ENCODE measurements at regions not wholly inside any gene's neighbourhood (a gene's known extent, or its start where the extent isn't known, plus 50 kb on each side); places are given as distances from the start of the nearest gene placed in this dataset.

DNA sequence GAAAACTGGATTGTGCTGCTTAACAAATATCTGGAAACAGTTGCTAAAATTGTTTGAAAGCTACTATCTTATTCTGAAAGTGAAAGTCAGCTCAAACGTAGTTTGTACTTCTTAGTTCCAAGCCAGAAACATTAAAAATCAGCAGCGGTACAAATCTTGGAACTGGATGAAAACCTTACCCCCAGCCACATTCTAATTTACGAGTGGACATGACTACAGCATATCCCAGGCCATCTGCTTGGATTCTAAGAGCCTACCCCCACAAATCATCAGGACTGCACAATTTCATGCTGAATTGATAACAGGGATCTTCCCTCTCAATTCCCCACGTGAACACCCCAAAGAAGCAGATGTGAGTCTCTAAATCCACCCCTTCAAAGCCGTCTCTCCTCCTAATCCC, 158.7 kb upstream of the NCKAP5 start:
- no peak for DNase-seq (ENCODE audit: low read depth, low spot score)
- POLR2A ChIA-PET, result no interaction called here
- CTCF ChIA-PET, result no interaction called here
- H3K4me3 ChIP-seq (ENCODE audit: low read depth, low read length), result peak overlapping the region; percentile 16
- no peak for TF ChIP-seq CTCF (IDR thresholded peaks at IDR 0.05; ENCODE audit: insufficient read depth, low read length, missing control alignments)

DNA sequence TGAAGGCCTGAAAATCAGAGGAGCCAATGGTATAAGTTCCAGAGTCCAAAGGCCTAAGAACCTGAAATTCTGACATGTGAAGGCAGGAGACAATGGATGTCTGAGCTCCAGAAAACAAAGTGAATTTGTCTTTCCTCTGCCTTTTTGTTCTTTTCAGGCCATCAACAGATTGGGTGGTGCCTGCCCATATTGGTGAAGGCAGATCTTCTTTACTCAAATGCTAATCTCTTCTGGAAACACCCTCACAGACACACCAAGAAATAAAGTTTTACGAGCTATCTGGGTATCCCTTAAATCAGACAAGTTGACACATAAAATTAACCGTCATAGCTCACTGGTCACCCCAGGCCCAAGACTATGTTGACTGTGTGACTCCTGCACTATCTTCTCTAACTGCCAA, 163.8 kb upstream of the NCKAP5 start:
- ChIA-PET POLR2A (no interaction called here), CTCF (no interaction called here)
- TF ChIP-seq CTCF (IDR thresholded peaks at IDR 0.05; ENCODE audit: insufficient read depth, low read length, missing control alignments), result no peak
- no peak for DNase-seq (ENCODE audit: low read depth, low spot score)
- no peak overlapping the region for H3K4me3 ChIP-seq (ENCODE audit: low read depth, low read length)

DNA sequence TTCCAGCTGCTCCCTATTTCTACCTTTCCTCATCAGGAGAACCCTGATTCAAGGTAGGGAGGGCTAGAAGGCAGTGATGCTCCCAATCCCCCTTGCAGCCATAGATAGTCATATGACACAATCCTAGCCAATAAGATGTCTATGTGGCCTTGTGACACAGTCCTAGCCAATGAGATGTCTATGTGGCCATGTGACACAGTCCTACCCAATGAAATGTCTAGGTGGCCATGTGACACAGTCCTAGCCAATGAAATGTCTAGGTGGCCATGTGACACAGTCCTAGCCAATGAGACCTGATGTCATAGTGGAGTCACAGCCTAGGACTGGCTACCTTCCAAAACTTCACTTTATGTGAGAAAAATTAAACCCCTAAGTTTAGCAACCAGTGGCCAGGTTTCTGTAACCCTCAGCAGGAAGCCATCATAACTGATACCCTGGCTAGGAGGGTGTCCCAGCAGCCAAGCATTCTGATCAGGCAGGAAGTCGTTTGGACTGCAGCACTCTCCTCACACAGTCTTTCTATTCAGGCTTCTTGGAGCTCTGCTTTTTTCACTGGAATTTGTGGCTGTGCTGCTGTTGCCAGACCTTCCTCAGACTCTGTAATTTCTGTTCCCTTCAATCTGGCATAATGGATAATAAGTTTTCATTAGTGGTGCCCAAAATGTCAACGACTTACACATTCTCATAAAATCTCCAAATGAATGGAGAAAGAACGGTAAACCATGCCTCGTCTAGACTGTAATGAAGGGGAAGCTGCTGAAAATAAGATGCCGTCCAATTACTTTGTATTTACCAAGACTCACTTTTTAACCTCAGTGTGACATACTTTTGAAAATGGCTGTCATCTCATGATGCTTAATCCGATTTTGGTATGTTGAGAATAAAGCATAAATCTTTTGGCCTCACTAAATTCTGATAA, 165.0 kb upstream of the NCKAP5 start:
- POLR2A ChIA-PET, result no interaction called here
- CTCF ChIA-PET, result no interaction called here
- DNase-seq (ENCODE audit: low read depth, low spot score), result no peak
- H3K4me3 ChIP-seq (ENCODE audit: low read depth, low read length), result no peak overlapping the region
- no peak for TF ChIP-seq CTCF (IDR thresholded peaks at IDR 0.05; ENCODE audit: insufficient read depth, low read length, missing control alignments)

DNA sequence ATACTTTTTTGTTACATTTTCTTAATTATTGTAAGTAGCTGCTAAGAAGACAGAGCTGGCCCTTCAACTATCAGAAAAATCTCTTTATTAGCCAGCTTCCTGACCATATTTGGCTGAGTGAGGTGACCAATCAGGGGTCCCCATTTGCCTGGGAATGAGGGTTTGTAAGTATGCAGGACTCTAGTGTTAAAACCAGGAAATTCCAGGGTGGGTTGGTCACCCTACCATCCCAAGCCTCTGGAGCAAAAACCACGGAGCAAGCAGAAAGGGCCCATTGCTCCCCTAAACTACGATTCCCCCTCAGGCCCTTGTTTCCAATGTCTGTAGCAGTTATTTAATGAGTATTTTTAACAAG, 165.6 kb upstream of the NCKAP5 start:
- POLR2A ChIA-PET, result no interaction called here
- no peak for TF ChIP-seq CTCF (IDR thresholded peaks at IDR 0.05; ENCODE audit: insufficient read depth, low read length, missing control alignments)
- H3K4me3 ChIP-seq (ENCODE audit: low read depth, low read length), result no peak overlapping the region
- DNase-seq (ENCODE audit: low read depth, low spot score), result peak; percentile 94
- CTCF ChIA-PET, result no interaction called here

- POLR2A ChIA-PET, result no interaction called here
- H3K4me3 ChIP-seq (ENCODE audit: low read depth, low read length), result no peak overlapping the region
- CTCF ChIA-PET, result interaction anchor here (1.1 to 1.2 kb wide), 2 partner anchors 14 to 45 kb away, joined by 3 read pairs; no protein-coding TSS in a partner anchor
- peak; percentile 24 for DNase-seq (ENCODE audit: low read depth, low spot score)
- no peak for TF ChIP-seq CTCF (IDR thresholded peaks at IDR 0.05; ENCODE audit: insufficient read depth, low read length, missing control alignments)
Measured at GRCh38 chr2:133734716-133735495, 166.6 kb upstream of the NCKAP5 start.

DNA sequence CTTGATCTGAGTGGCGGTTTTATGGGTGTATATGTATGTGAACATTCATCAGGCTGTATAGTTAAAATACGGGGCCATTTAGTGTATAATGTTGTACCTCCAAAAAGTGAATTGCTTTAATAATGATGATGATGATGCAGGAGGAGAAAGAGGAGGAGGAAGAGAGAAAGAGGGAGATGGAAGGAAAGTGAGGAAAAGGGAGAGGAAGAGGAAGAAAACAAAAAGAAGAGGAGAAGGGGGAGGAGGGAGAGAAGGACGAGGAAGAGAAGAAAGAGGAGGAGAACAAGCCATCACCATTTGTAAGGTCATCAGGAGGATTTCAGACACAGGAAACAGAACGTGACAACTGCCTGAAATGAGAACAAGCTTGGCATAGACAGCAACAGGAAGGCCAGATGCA, 168.4 kb upstream of the NCKAP5 start:
- POLR2A ChIA-PET, result interaction anchor here (0.7 kb wide), 1 partner anchor 19 kb away, joined by 4 read pairs; no protein-coding TSS in a partner anchor
- no peak overlapping the region for H3K4me3 ChIP-seq (ENCODE audit: low read depth, low read length)
- TF ChIP-seq CTCF (IDR thresholded peaks at IDR 0.05; ENCODE audit: insufficient read depth, low read length, missing control alignments), result no peak
- CTCF ChIA-PET, result interaction anchor here (1.4 kb wide), 1 partner anchor 175 kb away, joined by 3 read pairs; no protein-coding TSS in a partner anchor
- DNase-seq (ENCODE audit: low read depth, low spot score), result no peak

Data from AG04449 (cell line).